Activated naive CD8-positive, alpha-beta T cell (primary cell): ENCODE measurements at regions not wholly inside any gene's neighbourhood (a gene's known extent, or its start where the extent isn't known, plus 50 kb on each side); places are given as distances from the start of the nearest gene placed in this dataset.
"Not testable (repeated sequence)": the region's sequence is repeated elsewhere in the genome, so short reads cannot be mapped to it uniquely, and the experiment has no call there.

ENCODE experiments used
- H3K27ac Mint-ChIP-seq: one replicate; pipeline ENCODE4 v1.8.0; 2021; ENCODE audit warnings: mixed read lengths
- H3K27me3 Mint-ChIP-seq: one replicate; pipeline ENCODE4 v1.8.0; 2021; ENCODE audit warnings: mixed read lengths
- H3K36me3 Mint-ChIP-seq: one replicate; pipeline ENCODE4 v1.8.0; 2021; ENCODE audit warnings: mixed read lengths
- H3K4me1 Mint-ChIP-seq: one replicate; pipeline ENCODE4 v1.8.0; 2021; ENCODE audit warnings: low read depth, mixed read lengths
- H3K4me3 Mint-ChIP-seq: one replicate; pipeline ENCODE4 v1.8.0; 2021; ENCODE audit warnings: mild to moderate bottlenecking, mixed read lengths
- H3K9me3 Mint-ChIP-seq: one replicate; pipeline ENCODE4 v1.8.0; 2021; ENCODE audit warnings: low read depth, mixed read lengths

- H3K4me3 Mint-ChIP-seq, H3K27me3 Mint-ChIP-seq, H3K4me1 Mint-ChIP-seq, H3K27ac Mint-ChIP-seq, H3K9me3 Mint-ChIP-seq, H3K36me3 Mint-ChIP-seq: not testable (repeated sequence)
Measured at GRCh38 chr5:45172634-45173033, 363.9 kb downstream of the MRPS30 start.

- Mint-ChIP-seq H3K36me3 (no peaks in the 10 kb centered on the region), H3K27me3 (no peaks in the 10 kb centered on the region), H3K27ac (no peak overlapping the region), H3K4me1 (no peaks in the 10 kb centered on the region), H3K4me3 (no peak overlapping the region), H3K9me3 (no peaks in the 10 kb centered on the region)
Measured at GRCh38 chr5:45179686-45180085, 370.9 kb downstream of the MRPS30 start.

- Mint-ChIP-seq H3K36me3 (no peaks in the 10 kb centered on the region), H3K4me1 (no peaks in the 10 kb centered on the region), H3K27ac (no peak overlapping the region), H3K4me3 (no peak overlapping the region), H3K9me3 (peaks cover 9% of the 10 kb centered on the region), H3K27me3 (no peaks in the 10 kb centered on the region)
Measured at GRCh38 chr5:45189042-45189441, 380.3 kb downstream of the MRPS30 start.

- Mint-ChIP-seq H3K36me3 (no peaks in the 10 kb centered on the region), H3K27ac (no peak overlapping the region), H3K4me1 (no peaks in the 10 kb centered on the region), H3K27me3 (no peaks in the 10 kb centered on the region), H3K9me3 (peaks cover 9% of the 10 kb centered on the region), H3K4me3 (no peak overlapping the region)
Measured at GRCh38 chr5:45189481-45189880, 380.7 kb downstream of the MRPS30 start.

- no peaks in the 10 kb centered on the region for H3K36me3 Mint-ChIP-seq
- no peak overlapping the region for H3K27ac Mint-ChIP-seq
- H3K27me3 Mint-ChIP-seq = no peaks in the 10 kb centered on the region
- H3K9me3 Mint-ChIP-seq = peaks cover 14% of the 10 kb centered on the region
- no peak overlapping the region for H3K4me3 Mint-ChIP-seq
- no peaks in the 10 kb centered on the region for H3K4me1 Mint-ChIP-seq
Measured at GRCh38 chr5:45195026-45195425, 386.3 kb downstream of the MRPS30 start.
